IPS-11a (cell line): ENCODE measurements at regions not wholly inside any gene's neighbourhood (a gene's known extent, or its start where the extent isn't known, plus 50 kb on each side); places are given as distances from the start of the nearest gene placed in this dataset.
"Not testable (repeated sequence)": the region's sequence is repeated elsewhere in the genome, so short reads cannot be mapped to it uniquely, and the experiment has no call there.

Source experiments
- H3K4me3 ChIP-seq: one replicate; pipeline ENCODE4 v1.5.1; 2013; ENCODE audit warnings: low read depth, low read length, control low read depth

GRCh38 chr13:54572037-54572436 lies 1543.4 kb downstream of the OLFM4 start:
- H3K4me3 ChIP-seq: peak overlapping the region; percentile 47

- no peak overlapping the region for H3K4me3 ChIP-seq
These were observed 1544.6 kb downstream of the OLFM4 start for GRCh38 chr13:54573186-54573585.

GRCh38 chr13:54574791-54575190 lies 1546.2 kb downstream of the OLFM4 start:
- H3K4me3 ChIP-seq: no peak overlapping the region

GRCh38 chr13:54591540-54591939 lies 1562.9 kb downstream of the OLFM4 start:
- no peak overlapping the region for H3K4me3 ChIP-seq

GRCh38 chr13:54592201-54592600 lies 1563.6 kb downstream of the OLFM4 start:
- H3K4me3 ChIP-seq: no peak overlapping the region

GRCh38 chr13:54593504-54593903 lies 1564.9 kb downstream of the OLFM4 start:
- H3K4me3 ChIP-seq: no peak overlapping the region

GRCh38 chr13:54597540-54598088 lies 1569.0 kb downstream of the OLFM4 start:
- H3K4me3 ChIP-seq: no peak overlapping the region

- H3K4me3 ChIP-seq: no peak overlapping the region
These were observed 1570.8 kb downstream of the OLFM4 start for GRCh38 chr13:54599413-54599812.

- H3K4me3 ChIP-seq: no peak overlapping the region
These were observed 1578.3 kb downstream of the OLFM4 start for GRCh38 chr13:54606944-54607343.

- no peak overlapping the region for H3K4me3 ChIP-seq
These were observed 1578.8 kb downstream of the OLFM4 start for GRCh38 chr13:54607421-54607820.

GRCh38 chr13:54611390-54611789 lies 1582.8 kb downstream of the OLFM4 start:
- no peak overlapping the region for H3K4me3 ChIP-seq

- no peak overlapping the region for H3K4me3 ChIP-seq
These were observed 1586.1 kb downstream of the OLFM4 start for GRCh38 chr13:54614726-54615125.

- H3K4me3 ChIP-seq: not testable (repeated sequence)
These were observed 1597.9 kb downstream of the OLFM4 start for GRCh38 chr13:54626504-54626903.

GRCh38 chr13:54627646-54628372 lies 1599.2 kb downstream of the OLFM4 start:
- no peak overlapping the region for H3K4me3 ChIP-seq

GRCh38 chr13:54628383-54628782 lies 1599.8 kb downstream of the OLFM4 start:
- no peak overlapping the region for H3K4me3 ChIP-seq

GRCh38 chr13:54633456-54633855 lies 1604.8 kb downstream of the OLFM4 start:
- H3K4me3 ChIP-seq: no peak overlapping the region

GRCh38 chr13:54636231-54636630 lies 1607.6 kb downstream of the OLFM4 start:
- H3K4me3 ChIP-seq: no peak overlapping the region

- no peak overlapping the region for H3K4me3 ChIP-seq
These were observed 1608.8 kb downstream of the OLFM4 start for GRCh38 chr13:54637366-54637765.

GRCh38 chr13:54640719-54641118 lies 1612.1 kb downstream of the OLFM4 start:
- no peak overlapping the region for H3K4me3 ChIP-seq

- H3K4me3 ChIP-seq: no peak overlapping the region
These were observed 1615.2 kb downstream of the OLFM4 start for GRCh38 chr13:54643863-54644262.

- no peak overlapping the region for H3K4me3 ChIP-seq
These were observed 1618.7 kb downstream of the OLFM4 start for GRCh38 chr13:54647275-54647674.

- H3K4me3 ChIP-seq: no peak overlapping the region
These were observed 1629.0 kb downstream of the OLFM4 start for GRCh38 chr13:54657588-54657987.

- no peak overlapping the region for H3K4me3 ChIP-seq
These were observed 1630.2 kb downstream of the OLFM4 start for GRCh38 chr13:54658771-54659170.
